Small intestine (tissue), 7 donors: ENCODE measurements at regions not wholly inside any gene's neighbourhood (a gene's known extent, or its start where the extent isn't known, plus 50 kb on each side); places are given as distances from the start of the nearest gene placed in this dataset.
A peak's percentile ranks its signal among the peaks of the same experiment; 100 is the strongest.

Source experiments
- DNase-seq, 2 donors: peaks; one replicate each; pipeline versions ENCODE4 v3.0.0 to v3.0.0-alpha.2; 2013
- FAIRE-seq: peaks from 2 replicates; lab custom pipeline; 2012; peaks lifted over from hg19 to GRCh38; lab: Jason Lieb, UNC
- H3K27ac ChIP-seq, 3 donors: one replicate each; pipeline ENCODE4 v1.5.1; 2013; ENCODE audit warnings: low read length in 2 of 3, mild to moderate bottlenecking in 2 of 3, control low read depth in 1 of 3, inconsistent platforms in 1 of 3, low read depth in 1 of 3, moderate library complexity in 1 of 3
- H3K27me3 ChIP-seq, 3 donors: one replicate each; pipeline ENCODE4 v1.6.1; 2013; ENCODE audit warnings: low read length in 3 of 3, inconsistent platforms in 1 of 3; ENCODE audit not compliant: control insufficient read depth in 3 of 3, insufficient read depth in 3 of 3
- H3K36me3 ChIP-seq, 3 donors: one replicate each; pipeline ENCODE4 v1.6.1; 2013; ENCODE audit warnings: low read length in 3 of 3, inconsistent platforms in 1 of 3, low read depth in 1 of 3, mild to moderate bottlenecking in 1 of 3, moderate library complexity in 1 of 3; ENCODE audit not compliant: control insufficient read depth in 3 of 3, insufficient read depth in 2 of 3
- H3K4me1 ChIP-seq, 3 donors: one replicate each; pipeline ENCODE4 v1.6.1; 2013; ENCODE audit warnings: low read length in 2 of 3, inconsistent platforms in 1 of 3, low read depth in 1 of 3, mild to moderate bottlenecking in 1 of 3, moderate library complexity in 1 of 3; ENCODE audit not compliant: control insufficient read depth in 3 of 3, insufficient read depth in 2 of 3
- H3K4me3 ChIP-seq, 3 donors: one replicate each; pipeline ENCODE4 v1.5.1; 2013; ENCODE audit warnings: low read length in 3 of 3, control low read depth in 1 of 3, inconsistent platforms in 1 of 3, low read depth in 1 of 3, mild to moderate bottlenecking in 1 of 3, moderate library complexity in 1 of 3
- H3K9me3 ChIP-seq, 2 donors: one replicate each; pipeline ENCODE4 v1.6.1; 2013; ENCODE audit warnings: low read depth in 1 of 2, low read length in 1 of 2; ENCODE audit not compliant: control insufficient read depth in 2 of 2, insufficient read depth in 1 of 2
- WGBS, 3 donors: extraction: QIAGEN DNeasy Blood & Tissue Kit; methylation state at CpG; one replicate each; pipeline ENCODE4 v1.1.7; 2013; 5-methylcytosine and 5-hydroxymethylcytosine counted together
- donor health status: healthy with polysubstance abuse.
- donor health status: control.
- donor health status: control.
- donor health status: Bipolar disorder and iron deficiency.
- donor health status: healthy.

GRCh38 chr4:157964463-157964862, 208.4 kb downstream of the GASK1B start:
- no peak overlapping the region for H3K4me3 ChIP-seq

GRCh38 chr4:157961229-157961990, 211.4 kb downstream of the GASK1B start:
- Histone ChIP-seq H3K4me1 (no peaks in the 10 kb centered on the region), H3K27ac (no peak overlapping the region), H3K9me3 (no peaks in the 10 kb centered on the region), H3K27me3 (no peaks in the 10 kb centered on the region), H3K36me3 (no peaks in the 10 kb centered on the region), H3K4me3 (no peak overlapping the region)
- no peak for FAIRE-seq
- 57 to 78% (median 57%) methylated on average over 2 of the region's 2 CpGs for WGBS, 3 donors
- no peak for DNase-seq

More at GRCh38 chr4:157964463-157964862, 208.4 kb downstream of the GASK1B start:
- H3K27me3 ChIP-seq, result no peaks in the 10 kb centered on the region
- H3K27ac ChIP-seq, result no peak overlapping the region
- no peaks in the 10 kb centered on the region for H3K9me3 ChIP-seq
- DNase-seq (no peak), FAIRE-seq (no peak)
- no peaks in the 10 kb centered on the region for H3K4me1 ChIP-seq
- no peaks in the 10 kb centered on the region for H3K36me3 ChIP-seq
- 62 to 73% (median 72%) methylated on average over 2 of the region's 2 CpGs for WGBS, 3 donors

GRCh38 chr4:157957905-157958304, 214.9 kb downstream of the GASK1B start:
- Histone ChIP-seq H3K4me1 (no peaks in the 10 kb centered on the region), H3K36me3 (no peaks in the 10 kb centered on the region), H3K27me3 (no peaks in the 10 kb centered on the region), H3K27ac (no peak overlapping the region), H3K9me3 (no peaks in the 10 kb centered on the region), H3K4me3 (no peak overlapping the region)
- WGBS, 3 donors, result 87 to 94% (median 92%) methylated on average over 1 of the region's 1 CpG
- DNase-seq, result no peak
- FAIRE-seq, result no peak

- Histone ChIP-seq H3K27ac (no peak overlapping the region), H3K9me3 (no peaks in the 10 kb centered on the region), H3K36me3 (no peaks in the 10 kb centered on the region), H3K27me3 (no peaks in the 10 kb centered on the region), H3K4me3 (no peak overlapping the region), H3K4me1 (no peaks in the 10 kb centered on the region)
- DNase-seq, result no peak
- WGBS, 3 donors, result 23 to 57% (median 27%) methylated on average over 3 of the region's 3 CpGs
- no peak for FAIRE-seq
Observed at GRCh38 chr4:157942017-157942416, 230.8 kb downstream of the GASK1B start.

- H3K9me3 ChIP-seq, result no peaks in the 10 kb centered on the region
- H3K4me1 ChIP-seq, result no peaks in the 10 kb centered on the region
- no peaks in the 10 kb centered on the region for H3K27me3 ChIP-seq
- FAIRE-seq, result peak; percentile 23
- H3K36me3 ChIP-seq, result no peaks in the 10 kb centered on the region
- DNase-seq, result no peak
- no peak overlapping the region for H3K4me3 ChIP-seq
- no peak overlapping the region for H3K27ac ChIP-seq
- 3 to 14% (median 11%) methylated on average over 2 of the region's 2 CpGs for WGBS, 3 donors
Observed at GRCh38 chr4:157934151-157934550, 238.7 kb downstream of the GASK1B start.

DNA sequence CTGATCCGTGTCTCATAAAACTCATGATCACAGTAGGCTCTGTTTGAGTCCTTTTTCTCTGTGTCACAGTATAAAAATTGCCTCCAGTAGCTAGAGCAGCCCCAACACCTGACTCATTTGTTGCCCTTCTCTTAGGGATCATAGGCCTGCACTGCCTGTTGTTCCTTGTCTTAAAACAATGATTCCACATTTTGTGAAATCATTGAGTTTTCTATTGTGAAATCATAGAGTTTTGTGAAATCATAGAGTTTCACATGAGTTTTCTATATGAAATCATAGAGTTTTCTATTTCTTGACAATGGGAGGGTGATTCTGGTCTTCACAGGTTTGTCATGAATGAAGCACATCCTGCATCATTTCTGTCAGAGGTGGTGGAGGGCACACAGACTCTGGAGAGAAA, 239.9 kb downstream of the GASK1B start:
- Histone ChIP-seq H3K27me3 (no peaks in the 10 kb centered on the region), H3K27ac (no peak overlapping the region), H3K4me3 (no peak overlapping the region), H3K36me3 (no peaks in the 10 kb centered on the region), H3K9me3 (no peaks in the 10 kb centered on the region), H3K4me1 (no peaks in the 10 kb centered on the region)
- no peak for FAIRE-seq
- DNase-seq, result no peak
- WGBS, 3 donors, result 88 to 94% (median 91%) methylated on average over 1 of the region's 1 CpG

DNA sequence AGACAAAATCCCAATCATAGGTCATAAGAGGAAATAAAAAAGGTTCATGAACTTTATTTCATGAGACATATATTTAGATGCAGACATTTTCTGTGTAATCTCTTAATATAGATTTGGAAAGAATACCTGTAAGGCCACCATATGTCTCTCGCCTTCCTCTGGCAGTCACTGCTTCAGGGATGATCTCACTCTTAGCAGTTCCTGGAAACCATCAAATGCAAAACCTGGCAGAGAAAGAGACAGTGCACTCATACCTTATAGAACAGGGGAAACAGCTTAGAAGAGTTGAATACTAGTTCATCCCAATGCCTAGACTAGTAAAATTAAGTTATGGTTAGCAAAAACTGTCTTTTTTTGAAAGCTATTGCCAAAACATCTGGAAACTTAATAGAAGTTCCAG, 243.3 kb downstream of the GASK1B start:
- WGBS, 3 donors, result 86 to 88% (median 87%) methylated on average over 1 of the region's 1 CpG
- FAIRE-seq (no peak), DNase-seq (no peak)

DNA sequence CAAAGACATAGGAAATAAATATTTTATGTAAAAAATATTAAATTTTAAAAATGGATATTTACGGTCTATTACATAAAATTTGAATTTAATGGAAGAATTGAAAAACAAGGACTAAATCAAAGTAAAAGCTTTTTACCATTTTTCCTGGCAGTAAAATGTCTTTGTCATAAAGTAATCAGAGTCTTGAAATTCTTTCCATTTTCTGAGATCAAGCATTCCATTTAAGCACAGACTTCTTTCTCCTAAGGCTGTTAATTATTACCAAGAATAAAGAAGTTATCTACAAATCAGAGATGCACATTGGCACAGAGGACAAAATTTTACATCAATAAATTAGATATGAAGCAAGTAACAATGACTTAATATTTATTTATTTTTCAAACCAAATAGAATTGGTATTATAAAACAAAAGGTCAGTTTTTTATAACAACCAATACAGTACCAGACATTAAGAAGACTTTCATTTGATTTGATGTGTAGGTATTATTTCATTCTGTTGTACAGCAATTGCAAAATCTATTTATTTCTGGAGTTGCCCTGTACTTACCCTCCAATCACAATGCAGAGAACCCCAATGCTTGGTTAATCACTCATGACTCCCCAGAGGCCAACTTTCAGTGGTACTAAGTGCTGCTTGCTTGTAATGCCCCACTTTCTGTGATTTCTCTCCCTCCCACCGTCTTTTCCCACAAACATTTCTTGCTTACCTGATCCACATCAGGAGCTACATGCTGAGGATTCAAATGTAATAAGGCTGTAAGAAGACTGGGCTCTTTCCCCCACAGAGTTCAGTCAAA, 254.6 kb downstream of the GASK1B start:
- H3K27ac ChIP-seq, result no peak overlapping the region
- FAIRE-seq, result no peak
- peaks cover 0 to 5% (median 0%) of the 10 kb centered on the region in 3 donors for H3K4me1 ChIP-seq
- H3K4me3 ChIP-seq, result no peak overlapping the region
- no peaks in the 10 kb centered on the region for H3K9me3 ChIP-seq
- 79 to 84% (median 82%) methylated on average over 2 of the region's 2 CpGs for WGBS, 3 donors
- H3K27me3 ChIP-seq, result no peaks in the 10 kb centered on the region
- no peak for DNase-seq
- H3K36me3 ChIP-seq, result no peaks in the 10 kb centered on the region

More for the DNA sequence above, 243.3 kb downstream of the GASK1B start:
- no peaks in the 10 kb centered on the region for H3K9me3 ChIP-seq
- no peaks in the 10 kb centered on the region for H3K36me3 ChIP-seq
- no peak overlapping the region for H3K27ac ChIP-seq
- H3K27me3 ChIP-seq, result no peaks in the 10 kb centered on the region
- H3K4me3 ChIP-seq, result no peak overlapping the region
- no peaks in the 10 kb centered on the region for H3K4me1 ChIP-seq
